ENCODE measurements at regions not wholly inside any gene's neighbourhood (a gene's known extent, or its start where the extent isn't known, plus 50 kb on each side); places are given as distances from the start of the nearest gene placed in this dataset.

- no peak for DNase-seq (ENCODE audit: low read depth, low spot score)
Observed at GRCh38 chr2:2998971-2999370, 378.6 kb downstream of the EIPR1 start.

- no peak for DNase-seq (ENCODE audit: low read depth, low spot score)
Observed at GRCh38 chr2:2993172-2993692, 384.4 kb downstream of the EIPR1 start.

GRCh38 chr2:2992634-2993033, 385.0 kb downstream of the EIPR1 start:
- DNase-seq (ENCODE audit: low read depth, low spot score): no peak

GRCh38 chr2:2985020-2985419, 392.6 kb downstream of the EIPR1 start:
- no peak for DNase-seq (ENCODE audit: low read depth, low spot score)

GRCh38 chr2:2981000-2981399, 396.6 kb downstream of the EIPR1 start:
- no peak for DNase-seq (ENCODE audit: low read depth, low spot score)

GRCh38 chr2:2974982-2975381, 402.6 kb downstream of the EIPR1 start:
- DNase-seq (ENCODE audit: low read depth, low spot score): no peak

GRCh38 chr2:2960441-2961133, 417.0 kb downstream of the EIPR1 start:
- no peak for DNase-seq (ENCODE audit: low read depth, low spot score)

- DNase-seq (ENCODE audit: low read depth, low spot score): no peak
Observed at GRCh38 chr2:2950403-2950952, 427.1 kb downstream of the EIPR1 start.

GRCh38 chr2:2947406-2947805, 430.2 kb downstream of the EIPR1 start:
- no peak for DNase-seq (ENCODE audit: low read depth, low spot score)

- DNase-seq (ENCODE audit: low read depth, low spot score): no peak
Observed at GRCh38 chr2:2942906-2943305, 434.7 kb downstream of the EIPR1 start.

- no peak for DNase-seq (ENCODE audit: low read depth, low spot score)
Observed at GRCh38 chr2:2942225-2942624, 435.4 kb downstream of the EIPR1 start.

- DNase-seq (ENCODE audit: low read depth, low spot score): no peak
Observed at GRCh38 chr2:2941205-2941604, 436.4 kb downstream of the EIPR1 start.

- no peak for DNase-seq (ENCODE audit: low read depth, low spot score)
Observed at GRCh38 chr2:2940702-2941101, 436.9 kb downstream of the EIPR1 start.

- DNase-seq (ENCODE audit: low read depth, low spot score): no peak
Observed at GRCh38 chr2:2940061-2940460, 437.6 kb downstream of the EIPR1 start.

- DNase-seq (ENCODE audit: low read depth, low spot score): no peak
Observed at GRCh38 chr2:2939078-2939795, 438.4 kb downstream of the EIPR1 start.

GRCh38 chr2:2938481-2938880, 439.1 kb downstream of the EIPR1 start:
- no peak for DNase-seq (ENCODE audit: low read depth, low spot score)

- DNase-seq (ENCODE audit: low read depth, low spot score): no peak
Observed at GRCh38 chr2:2935445-2936149, 442.0 kb downstream of the EIPR1 start.

GRCh38 chr2:2933426-2933825, 444.2 kb downstream of the EIPR1 start:
- DNase-seq (ENCODE audit: low read depth, low spot score): no peak

- no peak for DNase-seq (ENCODE audit: low read depth, low spot score)
Observed at GRCh38 chr2:2932692-2933305, 444.8 kb downstream of the EIPR1 start.

- no peak for DNase-seq (ENCODE audit: low read depth, low spot score)
Observed at GRCh38 chr2:2932189-2932588, 445.4 kb downstream of the EIPR1 start.

GRCh38 chr2:2931318-2932075, 446.1 kb downstream of the EIPR1 start:
- DNase-seq (ENCODE audit: low read depth, low spot score): no peak

All from iPS DF 19.7 (cell line).